Lower leg skin (tissue), 3 donors: ENCODE measurements at regions not wholly inside any gene's neighbourhood (a gene's known extent, or its start where the extent isn't known, plus 50 kb on each side); places are given as distances from the start of the nearest gene placed in this dataset.

Source experiments
- CTCF ChIP-seq, 3 donors: fragments of 450-650 bp; IDR thresholded peaks; one replicate each; pipeline ENCODE4 v1.5.1; 2016; ENCODE audit warnings: antibody characterized with exemption in 3 of 3, mild to moderate bottlenecking in 3 of 3, moderate library complexity in 2 of 3
- POLR2A ChIP-seq, 2 donors: fragments of 450-650 bp; IDR thresholded peaks; one replicate each; pipeline ENCODE4 v1.6.1; 2016 to 2017; ENCODE audit warnings: antibody characterized with exemption in 2 of 2, mild to moderate bottlenecking in 1 of 2, moderate library complexity in 1 of 2

GRCh38 chr1:79310609-79311008, 304.1 kb upstream of the ADGRL4 start:
- TF ChIP-seq CTCF (IDR thresholded peaks at IDR 0.05) (no peak), POLR2A (IDR thresholded peaks at IDR 0.05) (no peak)
